Thyroid gland (tissue), 4 donors: ENCODE measurements at regions not wholly inside any gene's neighbourhood (a gene's known extent, or its start where the extent isn't known, plus 50 kb on each side); places are given as distances from the start of the nearest gene placed in this dataset.

Source experiments
- DNase-seq, 2 donors: peaks; one replicate each; pipeline ENCODE4 v3.0.0-alpha.2; 2019
- H3K27ac ChIP-seq, 3 donors: fragments of 200-600 bp; sonication (generic); 1 replicate in 2 of 3; 2 replicates in 1 of 3; pipeline ENCODE4 v1.5.1; 2016 to 2019; ENCODE audit warnings: mild to moderate bottlenecking in 1 of 3, moderate library complexity in 1 of 3
- H3K27me3 ChIP-seq: fragments of 200-600 bp; sonication (generic); one replicate; pipeline ENCODE4 v1.5.1; 2019
- H3K36me3 ChIP-seq, 2 donors: fragments of 200-600 bp; sonication (generic); one replicate each; pipeline ENCODE4 v1.5.1; 2016 to 2019
- H3K4me1 ChIP-seq, 2 donors: fragments of 200-600 bp; sonication (generic); one replicate each; pipeline ENCODE4 v1.5.1; 2017 to 2019
- H3K4me3 ChIP-seq, 3 donors: fragments of 200-600 bp; sonication (generic); replicated peaks in 1 of 3; 1 replicate in 2 of 3; 2 replicates in 1 of 3; pipeline ENCODE4 v1.5.1; 2016; ENCODE audit warnings: mild to moderate bottlenecking in 1 of 3
- H3K9me3 ChIP-seq: fragments of 200-600 bp; sonication (generic); one replicate; pipeline ENCODE4 v1.5.1; 2017
- POLR2A ChIP-seq, 2 donors: fragments of 450-650 bp; IDR thresholded peaks; one replicate each; pipeline ENCODE4 v1.6.1; 2017; ENCODE audit warnings: antibody characterized with exemption in 2 of 2, mild to moderate bottlenecking in 2 of 2, moderate library complexity in 1 of 2
- WGBS, 2 donors: methylation state at CpG; one replicate each; pipeline ENCODE4 v1.1.5; 2017; 5-methylcytosine and 5-hydroxymethylcytosine counted together
- intact Hi-C: fragments of 100-400 bp; cut with DNase I; formaldehyde crosslinking; loops from one replicate; pipeline ENCODE4 v1.15.1; 2023
- TF ChIP-seq, protein P1 (sequence below), 6 experiments: fragments of 200-600 bp in 3 of 6; fragments of 450-650 bp in 3 of 6; sonication (generic) in 3 of 6; IDR thresholded peaks; one replicate each; pipeline ENCODE4 v1.5.1; 2016 to 2019; ENCODE audit warnings: antibody characterized with exemption in 6 of 6, mild to moderate bottlenecking in 2 of 6, inconsistent platforms in 1 of 6, moderate library complexity in 1 of 6

DNA sequence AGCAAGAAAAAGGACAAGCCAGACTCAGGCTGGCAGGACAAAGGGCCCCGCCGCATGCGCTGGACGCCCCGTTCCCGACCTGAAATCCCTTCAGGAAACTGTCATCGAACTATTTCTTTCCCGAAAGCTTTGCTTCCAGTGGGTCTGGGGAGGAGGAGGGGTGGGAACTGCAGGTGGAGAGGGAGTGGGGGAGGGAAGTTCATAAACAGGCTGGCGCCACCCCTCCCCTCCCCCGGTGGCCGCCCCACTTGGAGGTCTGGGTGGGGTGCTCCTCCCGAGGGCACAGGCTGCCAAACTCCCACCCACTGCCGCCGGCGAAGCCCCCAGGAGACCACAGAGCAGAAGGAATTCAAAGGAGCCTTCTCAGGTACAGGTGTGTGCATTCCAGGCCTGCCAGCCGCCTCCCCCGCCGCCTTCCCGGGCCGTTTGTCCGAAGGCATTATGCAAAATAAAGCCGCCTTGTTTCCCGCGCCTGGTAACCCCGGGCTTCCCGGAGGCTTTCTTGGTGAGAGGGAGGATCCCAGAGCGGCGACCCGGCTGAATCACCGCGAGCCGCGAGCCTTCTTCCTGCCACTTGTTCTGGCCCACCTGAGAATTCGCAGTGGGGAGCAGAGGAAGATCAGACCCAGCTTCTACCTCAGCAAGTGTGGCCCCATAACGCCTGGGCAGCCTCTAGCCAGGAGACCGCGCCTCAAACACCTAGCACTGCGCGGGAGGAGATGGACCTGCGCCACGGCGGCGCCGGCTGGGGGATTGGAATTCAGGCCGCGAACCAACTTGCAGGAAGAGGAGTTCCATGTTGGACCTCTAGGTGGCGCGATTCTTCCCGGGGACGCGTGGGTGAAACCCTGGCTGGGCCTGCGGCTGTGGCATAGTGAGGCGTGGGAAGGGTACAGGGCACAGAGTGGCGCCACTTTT lies 101.9 kb downstream of the FOXI3 start:
- WGBS, 2 donors = 9 to 44% methylated on average over 10 to 19 of the region's 54 CpGs
- no peaks in the 10 kb centered on the region for H3K36me3 ChIP-seq
- H3K4me3 ChIP-seq = no peak overlapping the region
- no peaks in the 10 kb centered on the region for H3K9me3 ChIP-seq
- no peaks in the 10 kb centered on the region for H3K27me3 ChIP-seq
- intact Hi-C loops = no loop called here
- H3K4me1 ChIP-seq = peaks cover 0 to 9% of the 10 kb centered on the region in 2 donors
- no peak overlapping the region for H3K27ac ChIP-seq
- no peak for TF ChIP-seq POLR2A (IDR thresholded peaks at IDR 0.05)
- TF ChIP-seq, protein P1, sequence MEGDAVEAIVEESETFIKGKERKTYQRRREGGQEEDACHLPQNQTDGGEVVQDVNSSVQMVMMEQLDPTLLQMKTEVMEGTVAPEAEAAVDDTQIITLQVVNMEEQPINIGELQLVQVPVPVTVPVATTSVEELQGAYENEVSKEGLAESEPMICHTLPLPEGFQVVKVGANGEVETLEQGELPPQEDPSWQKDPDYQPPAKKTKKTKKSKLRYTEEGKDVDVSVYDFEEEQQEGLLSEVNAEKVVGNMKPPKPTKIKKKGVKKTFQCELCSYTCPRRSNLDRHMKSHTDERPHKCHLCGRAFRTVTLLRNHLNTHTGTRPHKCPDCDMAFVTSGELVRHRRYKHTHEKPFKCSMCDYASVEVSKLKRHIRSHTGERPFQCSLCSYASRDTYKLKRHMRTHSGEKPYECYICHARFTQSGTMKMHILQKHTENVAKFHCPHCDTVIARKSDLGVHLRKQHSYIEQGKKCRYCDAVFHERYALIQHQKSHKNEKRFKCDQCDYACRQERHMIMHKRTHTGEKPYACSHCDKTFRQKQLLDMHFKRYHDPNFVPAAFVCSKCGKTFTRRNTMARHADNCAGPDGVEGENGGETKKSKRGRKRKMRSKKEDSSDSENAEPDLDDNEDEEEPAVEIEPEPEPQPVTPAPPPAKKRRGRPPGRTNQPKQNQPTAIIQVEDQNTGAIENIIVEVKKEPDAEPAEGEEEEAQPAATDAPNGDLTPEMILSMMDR (IDR thresholded peaks at IDR 0.05) = peak in 1 of 6 experiments; percentile 34
- peak; percentile 3 to 6 for DNase-seq

DNA sequence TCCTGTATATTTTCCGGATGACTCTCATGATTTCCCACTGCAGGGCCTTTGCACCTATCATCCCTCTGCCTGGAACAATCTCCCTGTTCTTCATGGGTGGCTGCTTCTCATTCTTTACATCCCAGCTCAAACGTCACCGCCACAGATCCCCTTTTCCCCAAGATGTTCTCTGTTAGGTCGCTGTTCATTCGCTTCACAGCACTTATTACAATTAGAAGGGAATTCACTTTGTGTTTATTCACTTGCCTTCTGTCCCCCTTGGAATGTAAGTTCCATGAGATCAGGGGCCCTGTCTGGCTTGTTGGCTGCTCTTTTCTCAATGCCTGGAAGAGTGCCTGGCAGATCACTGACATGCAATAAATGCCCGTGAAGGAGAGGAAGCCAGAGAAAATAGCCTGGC lies 106.7 kb downstream of the FOXI3 start:
- Histone ChIP-seq H3K4me1 (peaks cover 0 to 8% of the 10 kb centered on the region in 2 donors), H3K27me3 (no peaks in the 10 kb centered on the region), H3K36me3 (no peaks in the 10 kb centered on the region), H3K9me3 (no peaks in the 10 kb centered on the region), H3K4me3 (no peak overlapping the region), H3K27ac (no peak overlapping the region)
- TF ChIP-seq, protein P1 (IDR thresholded peaks at IDR 0.05) = no peak
- TF ChIP-seq POLR2A (IDR thresholded peaks at IDR 0.05) = no peak
- intact Hi-C loops = no loop called here
- 71 to 76% methylated on average over 6 of the region's 6 CpGs for WGBS, 2 donors
- DNase-seq = no peak

DNA sequence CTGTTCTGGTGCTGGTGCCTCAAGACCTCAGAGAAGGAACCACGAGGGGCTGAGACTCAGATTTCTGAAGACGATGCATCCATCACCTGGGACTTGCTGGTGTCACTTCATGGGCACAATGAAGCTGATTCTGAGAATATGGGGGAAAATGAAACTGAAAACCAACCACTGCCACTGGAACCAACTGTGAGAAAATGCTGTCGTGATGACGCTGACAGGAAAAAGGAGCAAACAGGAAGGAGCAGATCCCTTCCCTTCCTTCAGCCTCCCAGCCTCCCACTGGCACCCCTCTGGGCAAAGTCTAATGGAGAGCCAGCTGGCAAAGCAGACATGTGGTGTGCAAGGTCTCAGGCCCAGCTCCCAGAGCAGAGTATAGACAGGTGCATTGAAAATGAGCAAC lies 109.7 kb downstream of the FOXI3 start:
- Histone ChIP-seq H3K4me1 (no peaks in the 10 kb centered on the region), H3K36me3 (no peaks in the 10 kb centered on the region), H3K27ac (no peak overlapping the region), H3K9me3 (no peaks in the 10 kb centered on the region), H3K27me3 (no peaks in the 10 kb centered on the region), H3K4me3 (no peak overlapping the region)
- no peak for DNase-seq
- WGBS, 2 donors = 69 to 74% methylated on average over 4 of the region's 4 CpGs
- intact Hi-C loops = no loop called here
- TF ChIP-seq POLR2A (IDR thresholded peaks at IDR 0.05) = no peak
- TF ChIP-seq, protein P1 (IDR thresholded peaks at IDR 0.05) = no peak

- DNase-seq = no peak
- Histone ChIP-seq H3K4me1 (no peaks in the 10 kb centered on the region), H3K27me3 (no peaks in the 10 kb centered on the region), H3K4me3 (no peak overlapping the region), H3K9me3 (no peaks in the 10 kb centered on the region), H3K27ac (no peak overlapping the region), H3K36me3 (no peaks in the 10 kb centered on the region)
- intact Hi-C loops = no loop called here
- WGBS, 2 donors = 66 to 82% methylated on average over 3 of the region's 3 CpGs
- TF ChIP-seq, protein P1 (IDR thresholded peaks at IDR 0.05) = no peak
- no peak for TF ChIP-seq POLR2A (IDR thresholded peaks at IDR 0.05)
Measured at GRCh38 chr2:88334418-88334817, 118.1 kb downstream of the FOXI3 start.

GRCh38 chr2:88331239-88331638 lies 121.3 kb downstream of the FOXI3 start:
- Histone ChIP-seq H3K9me3 (no peaks in the 10 kb centered on the region), H3K27ac (no peak overlapping the region), H3K4me3 (no peak overlapping the region), H3K27me3 (no peaks in the 10 kb centered on the region), H3K36me3 (no peaks in the 10 kb centered on the region), H3K4me1 (no peaks in the 10 kb centered on the region)
- WGBS, 2 donors = 67 to 69% methylated on average over 1 of the region's 1 CpG
- TF ChIP-seq POLR2A (IDR thresholded peaks at IDR 0.05) = no peak
- TF ChIP-seq, protein P1 (IDR thresholded peaks at IDR 0.05) = no peak
- no peak for DNase-seq
- intact Hi-C loops = no loop called here
